ENCODE measurements at regions not wholly inside any gene's neighbourhood (a gene's known extent, or its start where the extent isn't known, plus 50 kb on each side); places are given as distances from the start of the nearest gene placed in this dataset.

DNA sequence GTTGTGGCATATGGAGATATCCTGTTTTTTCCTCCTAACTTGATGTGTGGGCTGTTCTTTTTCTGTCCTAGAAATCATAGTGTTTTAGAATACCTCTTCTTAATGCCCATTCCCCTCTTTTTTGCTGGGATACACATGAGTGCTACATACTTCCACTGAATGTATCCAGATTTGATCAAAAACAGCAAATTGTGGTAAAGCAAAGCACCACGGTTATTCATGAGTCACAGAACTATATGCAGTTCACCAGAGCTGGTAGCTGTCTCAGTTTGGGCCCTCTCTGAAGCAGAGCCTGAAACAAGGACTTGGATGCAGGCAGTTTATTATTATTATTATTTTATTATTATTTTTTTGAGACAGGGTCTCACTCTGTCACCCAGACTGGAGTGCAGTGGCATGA is 69.9 kb upstream of the CTLA4 start:
- ATAC-seq (no peak), DNase-seq (no peak)
- no peak for TF ChIP-seq CTCF (IDR thresholded peaks at IDR 0.05)
- Histone ChIP-seq H3K4me1 (no peaks in the 10 kb centered on the region), H3K27me3 (ENCODE audit: insufficient read depth in 3 of 3, low read length in 2 of 3) (no peaks in the 10 kb centered on the region), H3K36me3 (ENCODE audit: insufficient read depth in 1 of 2, low read depth in 1 of 2) (no peaks in the 10 kb centered on the region), H3K4me3 (no peak overlapping the region), H3K9me3 (no peaks in the 10 kb centered on the region), H3K27ac (no peak overlapping the region)
- intact Hi-C loops (cut with DNase I), result no loop called here
- WGBS, 3 donors, result 87 to 94% (median 90%) methylated on average over 1 of the region's 1 CpG

GRCh38 chr2:203798296-203799087 is 69.1 kb upstream of the CTLA4 start:
- no peak overlapping the region for H3K27ac ChIP-seq
- 80 to 86% (median 85%) methylated on average over 9 of the region's 9 CpGs for WGBS, 3 donors
- H3K9me3 ChIP-seq, result no peaks in the 10 kb centered on the region
- no peaks in the 10 kb centered on the region for H3K27me3 ChIP-seq (ENCODE audit: insufficient read depth in 3 of 3, low read length in 2 of 3)
- DNase-seq, result no peak
- TF ChIP-seq CTCF (IDR thresholded peaks at IDR 0.05), result no peak
- intact Hi-C loops (cut with DNase I), result no loop called here
- no peak overlapping the region for H3K4me3 ChIP-seq
- ATAC-seq, result no peak
- H3K4me1 ChIP-seq, result no peaks in the 10 kb centered on the region
- no peaks in the 10 kb centered on the region for H3K36me3 ChIP-seq (ENCODE audit: insufficient read depth in 1 of 2, low read depth in 1 of 2)

GRCh38 chr2:203799908-203800307 is 67.7 kb upstream of the CTLA4 start:
- Histone ChIP-seq H3K9me3 (peaks cover 3% of the 10 kb centered on the region), H3K4me3 (no peak overlapping the region), H3K27me3 (ENCODE audit: insufficient read depth in 3 of 3, low read length in 2 of 3) (no peaks in the 10 kb centered on the region), H3K36me3 (ENCODE audit: insufficient read depth in 1 of 2, low read depth in 1 of 2) (no peaks in the 10 kb centered on the region), H3K27ac (no peak overlapping the region), H3K4me1 (no peaks in the 10 kb centered on the region)
- intact Hi-C loops (cut with DNase I), result loop anchor here in 1 of 2 donors (5.0 kb wide), 1 partner anchor 38 kb away; no protein-coding TSS in a partner anchor
- TF ChIP-seq CTCF (IDR thresholded peaks at IDR 0.05), result no peak
- WGBS, 3 donors, result 71 to 82% (median 77%) methylated on average over 3 of the region's 3 CpGs
- DNase-seq (no peak), ATAC-seq (no peak)

- TF ChIP-seq CTCF (IDR thresholded peaks at IDR 0.05), result no peak
- Histone ChIP-seq H3K27me3 (ENCODE audit: insufficient read depth in 3 of 3, low read length in 2 of 3) (no peaks in the 10 kb centered on the region), H3K27ac (no peak overlapping the region), H3K4me1 (no peaks in the 10 kb centered on the region), H3K36me3 (ENCODE audit: insufficient read depth in 1 of 2, low read depth in 1 of 2) (no peaks in the 10 kb centered on the region), H3K9me3 (peaks cover 10% of the 10 kb centered on the region), H3K4me3 (no peak overlapping the region)
- ATAC-seq (no peak), DNase-seq (no peak)
- intact Hi-C loops (cut with DNase I), result loop anchor here in 1 of 2 donors (5.0 kb wide), 1 partner anchor 38 kb away; no protein-coding TSS in a partner anchor
- 96 to 99% (median 97%) methylated on average over 4 of the region's 4 CpGs for WGBS, 3 donors
Observed at GRCh38 chr2:203800783-203801182, 66.8 kb upstream of the CTLA4 start.

Measured in psoas muscle (tissue), 7 donors.